GM19238 (cell line): ENCODE measurements at regions not wholly inside any gene's neighbourhood (a gene's known extent, or its start where the extent isn't known, plus 50 kb on each side); places are given as distances from the start of the nearest gene placed in this dataset.

Experiments used
- DNase-seq: peaks from one replicate; pipeline ENCODE4 v3.0.0; 2011; ENCODE audit warnings: low spot score; ENCODE audit not compliant: insufficient read length

- no peak for DNase-seq
Measured at GRCh38 chr14:71287567-71287966, 380.3 kb downstream of the PCNX1 start.

- peak; percentile 16 for DNase-seq
Measured at GRCh38 chr14:71289536-71289935, 382.3 kb downstream of the PCNX1 start.

- no peak for DNase-seq
Measured at GRCh38 chr14:71290301-71290700, 383.0 kb downstream of the PCNX1 start.

- peak; percentile 13 for DNase-seq
Measured at GRCh38 chr14:71290960-71291466, 383.8 kb downstream of the PCNX1 start.

GRCh38 chr14:71296184-71296583, 388.9 kb downstream of the PCNX1 start:
- DNase-seq, result no peak

GRCh38 chr14:71300566-71301330, 393.5 kb downstream of the PCNX1 start:
- DNase-seq, result no peak

- DNase-seq, result no peak
Measured at GRCh38 chr14:71301611-71302010, 394.4 kb downstream of the PCNX1 start.

- DNase-seq, result no peak
Measured at GRCh38 chr14:71304690-71305089, 397.4 kb downstream of the PCNX1 start.

- no peak for DNase-seq
Measured at GRCh38 chr14:71308671-71309070, 401.4 kb downstream of the PCNX1 start.

GRCh38 chr14:71309756-71310155, 402.5 kb downstream of the PCNX1 start:
- DNase-seq, result no peak

GRCh38 chr14:71311061-71311460, 403.8 kb downstream of the PCNX1 start:
- no peak for DNase-seq

GRCh38 chr14:71314717-71315116, 407.5 kb downstream of the PCNX1 start:
- no peak for DNase-seq

- DNase-seq, result no peak
Measured at GRCh38 chr14:71317385-71318096, 410.3 kb downstream of the PCNX1 start.

GRCh38 chr14:71318097-71318459, 410.8 kb downstream of the PCNX1 start:
- DNase-seq, result no peak

GRCh38 chr14:71319666-71320065, 412.4 kb downstream of the PCNX1 start:
- no peak for DNase-seq

- peak; percentile 95 for DNase-seq
Measured at GRCh38 chr14:71320107-71320733, 413.0 kb downstream of the PCNX1 start, which contains the start of gene SIPA1L1. TSS of gene SIPA1L1 (plus strand) at chr14:71320476.

- DNase-seq, result peak; percentile 37
Measured at GRCh38 chr14:71320734-71321573, 413.7 kb downstream of the PCNX1 start.

GRCh38 chr14:71321574-71322315, 414.5 kb downstream of the PCNX1 start:
- DNase-seq, result no peak

GRCh38 chr14:71322655-71323250, 415.5 kb downstream of the PCNX1 start:
- DNase-seq, result no peak

GRCh38 chr14:71324767-71325272, 417.6 kb downstream of the PCNX1 start:
- DNase-seq, result no peak
